ENCODE measurements at regions not wholly inside any gene's neighbourhood (a gene's known extent, or its start where the extent isn't known, plus 50 kb on each side); places are given as distances from the start of the nearest gene placed in this dataset.

DNA sequence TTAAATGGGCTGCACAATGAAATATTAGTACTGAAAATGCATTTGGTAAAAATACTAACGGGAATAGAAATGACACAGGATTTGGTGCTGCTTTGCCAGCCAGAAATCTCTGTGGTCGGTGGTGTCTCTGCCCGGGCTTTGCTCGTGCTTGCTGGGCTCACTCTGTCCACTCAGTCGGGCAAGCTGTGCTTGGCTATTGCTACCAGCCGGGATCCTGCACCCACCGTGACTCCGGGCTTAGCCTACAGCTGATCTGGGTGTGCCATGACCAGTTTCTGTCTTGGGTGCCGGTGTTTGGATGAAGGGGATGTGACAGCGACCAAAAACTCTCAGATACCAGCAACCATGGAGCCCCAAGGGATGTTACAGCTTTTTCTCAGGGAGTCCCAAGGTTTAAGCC lies 487.7 kb downstream of the TECRL start:
- H3K9me1 ChIP-seq (ENCODE audit: control insufficient read depth, extremely low read depth, insufficient read depth, low read length) = no peaks in the 10 kb centered on the region
- no peak overlapping the region for H2AFZ ChIP-seq (ENCODE audit: control insufficient read depth, low read length)
- H3K27me3 ChIP-seq (ENCODE audit: control insufficient read depth, extremely low read depth, insufficient read depth, low read length) = no peaks in the 10 kb centered on the region
- no peak for TF ChIP-seq EZH2 (IDR thresholded peaks at IDR 0.05; ENCODE audit: low read length)
- TF ChIP-seq, protein P1, sequence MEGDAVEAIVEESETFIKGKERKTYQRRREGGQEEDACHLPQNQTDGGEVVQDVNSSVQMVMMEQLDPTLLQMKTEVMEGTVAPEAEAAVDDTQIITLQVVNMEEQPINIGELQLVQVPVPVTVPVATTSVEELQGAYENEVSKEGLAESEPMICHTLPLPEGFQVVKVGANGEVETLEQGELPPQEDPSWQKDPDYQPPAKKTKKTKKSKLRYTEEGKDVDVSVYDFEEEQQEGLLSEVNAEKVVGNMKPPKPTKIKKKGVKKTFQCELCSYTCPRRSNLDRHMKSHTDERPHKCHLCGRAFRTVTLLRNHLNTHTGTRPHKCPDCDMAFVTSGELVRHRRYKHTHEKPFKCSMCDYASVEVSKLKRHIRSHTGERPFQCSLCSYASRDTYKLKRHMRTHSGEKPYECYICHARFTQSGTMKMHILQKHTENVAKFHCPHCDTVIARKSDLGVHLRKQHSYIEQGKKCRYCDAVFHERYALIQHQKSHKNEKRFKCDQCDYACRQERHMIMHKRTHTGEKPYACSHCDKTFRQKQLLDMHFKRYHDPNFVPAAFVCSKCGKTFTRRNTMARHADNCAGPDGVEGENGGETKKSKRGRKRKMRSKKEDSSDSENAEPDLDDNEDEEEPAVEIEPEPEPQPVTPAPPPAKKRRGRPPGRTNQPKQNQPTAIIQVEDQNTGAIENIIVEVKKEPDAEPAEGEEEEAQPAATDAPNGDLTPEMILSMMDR (optimal IDR thresholded peaks at IDR 0.05 in 1 of 3, IDR thresholded peaks at IDR 0.05 in 1 of 3, conservative IDR thresholded peaks at IDR 0.05 in 1 of 3; ENCODE audit: extremely low read depth in 1 of 3, insufficient read depth in 2 of 3, low read length in 3 of 3) = no peak
- no peaks in the 10 kb centered on the region for H3K36me3 ChIP-seq (ENCODE audit: control insufficient read depth in 2 of 2, extremely low read depth in 1 of 2, insufficient read depth in 2 of 2, low read length in 2 of 2)
- no peak overlapping the region for H3K9ac ChIP-seq (ENCODE audit: control insufficient read depth, extremely low read depth, insufficient read depth, low read length)
- dilution Hi-C loops (cut with MboI; ENCODE audit: extremely low pct_ligation_motif_present, low sequenced_read_pairs) = no loop called here
- no peaks in the 10 kb centered on the region for H3K9me3 ChIP-seq (ENCODE audit: control insufficient read depth, low read depth, low read length)
- DNase-seq (ENCODE audit: low read depth, low spot score) (no peak), FAIRE-seq (no peak)
- H3K27ac ChIP-seq (ENCODE audit: control insufficient read depth, insufficient read depth, low read length) = no peak overlapping the region
- H3K79me2 ChIP-seq (ENCODE audit: control insufficient read depth, insufficient read depth, low read length) = no peaks in the 10 kb centered on the region
- no peaks in the 10 kb centered on the region for H4K20me1 ChIP-seq (ENCODE audit: control insufficient read depth, extremely low read depth, insufficient read depth, low read length)
- no peaks in the 10 kb centered on the region for H3K4me1 ChIP-seq (ENCODE audit: control insufficient read depth, extremely low read depth, insufficient read depth, low read length)
- no peak overlapping the region for H3K4me2 ChIP-seq (ENCODE audit: control insufficient read depth, extremely low read depth, insufficient read depth, low read depth, low read length)
- H3K4me3 ChIP-seq (ENCODE audit: control insufficient read depth in 2 of 3, extremely low read depth in 1 of 3, insufficient read depth in 2 of 3, low read depth in 1 of 3, low read length in 3 of 3) = no peak overlapping the region

DNA sequence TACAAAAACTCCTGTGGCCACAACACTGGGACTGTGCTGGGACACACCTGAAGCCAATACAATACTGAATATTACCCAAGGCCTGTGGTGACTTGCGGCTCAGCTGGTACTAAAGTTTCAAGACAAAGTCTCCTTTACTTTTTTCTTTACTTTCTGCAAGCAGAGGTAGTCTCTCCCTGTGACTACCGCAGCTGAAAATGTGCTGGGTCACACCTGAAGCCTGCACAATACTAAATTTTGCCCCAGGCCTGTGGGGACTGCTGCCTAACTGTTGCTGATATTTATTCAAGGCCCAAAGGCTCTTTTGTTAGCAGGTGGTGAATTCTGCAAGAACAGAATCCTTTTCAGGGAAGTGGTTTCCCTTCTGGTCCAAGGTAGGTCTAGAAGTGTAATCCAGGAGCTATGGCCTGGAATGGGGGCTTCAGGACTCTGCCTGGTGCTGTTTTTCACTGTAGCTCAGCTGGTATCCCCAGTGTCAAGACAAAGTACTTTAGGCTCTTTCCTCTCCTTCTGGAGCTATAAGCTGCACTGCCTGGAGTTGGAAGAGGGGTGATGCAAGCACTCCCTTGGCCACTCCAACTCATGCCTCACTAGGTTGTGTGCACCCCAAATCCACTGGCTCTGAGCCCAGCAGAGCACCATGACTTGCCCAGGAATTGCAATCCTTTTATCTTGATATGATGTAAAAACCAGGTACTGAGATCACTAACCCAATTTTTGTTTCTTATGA lies 489.4 kb downstream of the TECRL start:
- Histone ChIP-seq H3K9me1 (ENCODE audit: control insufficient read depth, extremely low read depth, insufficient read depth, low read length) (no peaks in the 10 kb centered on the region), H3K36me3 (ENCODE audit: control insufficient read depth in 2 of 2, extremely low read depth in 1 of 2, insufficient read depth in 2 of 2, low read length in 2 of 2) (no peaks in the 10 kb centered on the region), H3K27me3 (ENCODE audit: control insufficient read depth, extremely low read depth, insufficient read depth, low read length) (no peaks in the 10 kb centered on the region), H2AFZ (ENCODE audit: control insufficient read depth, low read length) (no peak overlapping the region), H3K79me2 (ENCODE audit: control insufficient read depth, insufficient read depth, low read length) (no peaks in the 10 kb centered on the region), H3K4me1 (ENCODE audit: control insufficient read depth, extremely low read depth, insufficient read depth, low read length) (no peaks in the 10 kb centered on the region), H3K4me3 (ENCODE audit: control insufficient read depth in 2 of 3, extremely low read depth in 1 of 3, insufficient read depth in 2 of 3, low read depth in 1 of 3, low read length in 3 of 3) (no peak overlapping the region), H3K27ac (ENCODE audit: control insufficient read depth, insufficient read depth, low read length) (no peak overlapping the region), H3K9me3 (ENCODE audit: control insufficient read depth, low read depth, low read length) (no peaks in the 10 kb centered on the region), H3K9ac (ENCODE audit: control insufficient read depth, extremely low read depth, insufficient read depth, low read length) (no peak overlapping the region), H3K4me2 (ENCODE audit: control insufficient read depth, extremely low read depth, insufficient read depth, low read depth, low read length) (no peak overlapping the region), H4K20me1 (ENCODE audit: control insufficient read depth, extremely low read depth, insufficient read depth, low read length) (no peaks in the 10 kb centered on the region)
- FAIRE-seq = no peak
- dilution Hi-C loops (cut with MboI; ENCODE audit: extremely low pct_ligation_motif_present, low sequenced_read_pairs) = no loop called here
- no peak for DNase-seq (ENCODE audit: low read depth, low spot score)
- TF ChIP-seq, protein P1 (optimal IDR thresholded peaks at IDR 0.05 in 1 of 3, IDR thresholded peaks at IDR 0.05 in 1 of 3, conservative IDR thresholded peaks at IDR 0.05 in 1 of 3; ENCODE audit: extremely low read depth in 1 of 3, insufficient read depth in 2 of 3, low read length in 3 of 3) = no peak
- no peak for TF ChIP-seq EZH2 (IDR thresholded peaks at IDR 0.05; ENCODE audit: low read length)

All from keratinocyte (primary cell).